ENCODE measurements at regions not wholly inside any gene's neighbourhood (a gene's known extent, or its start where the extent isn't known, plus 50 kb on each side); places are given as distances from the start of the nearest gene placed in this dataset.

DNA sequence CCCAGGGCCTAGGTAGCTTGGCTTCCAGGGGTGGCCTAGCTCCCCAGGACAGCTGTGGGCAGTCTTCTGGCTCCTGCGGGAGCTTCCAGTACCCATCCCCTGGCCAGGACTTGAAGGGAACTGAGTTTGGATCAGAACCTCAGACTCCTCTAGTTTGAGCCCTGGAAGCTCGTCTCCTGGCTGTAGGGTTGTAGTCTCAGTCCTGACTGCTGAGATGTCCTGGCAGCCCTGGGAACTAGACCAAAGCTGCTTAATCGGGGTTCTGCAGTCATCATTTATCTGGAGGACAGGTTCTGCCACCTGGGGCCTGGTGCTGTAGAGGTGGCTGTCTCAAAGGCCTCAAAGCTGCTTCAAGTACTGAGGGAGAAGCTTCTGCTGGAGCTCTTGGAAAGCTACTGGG, 163.7 kb downstream of the WSCD1 start:
- TF ChIP-seq, protein P1, sequence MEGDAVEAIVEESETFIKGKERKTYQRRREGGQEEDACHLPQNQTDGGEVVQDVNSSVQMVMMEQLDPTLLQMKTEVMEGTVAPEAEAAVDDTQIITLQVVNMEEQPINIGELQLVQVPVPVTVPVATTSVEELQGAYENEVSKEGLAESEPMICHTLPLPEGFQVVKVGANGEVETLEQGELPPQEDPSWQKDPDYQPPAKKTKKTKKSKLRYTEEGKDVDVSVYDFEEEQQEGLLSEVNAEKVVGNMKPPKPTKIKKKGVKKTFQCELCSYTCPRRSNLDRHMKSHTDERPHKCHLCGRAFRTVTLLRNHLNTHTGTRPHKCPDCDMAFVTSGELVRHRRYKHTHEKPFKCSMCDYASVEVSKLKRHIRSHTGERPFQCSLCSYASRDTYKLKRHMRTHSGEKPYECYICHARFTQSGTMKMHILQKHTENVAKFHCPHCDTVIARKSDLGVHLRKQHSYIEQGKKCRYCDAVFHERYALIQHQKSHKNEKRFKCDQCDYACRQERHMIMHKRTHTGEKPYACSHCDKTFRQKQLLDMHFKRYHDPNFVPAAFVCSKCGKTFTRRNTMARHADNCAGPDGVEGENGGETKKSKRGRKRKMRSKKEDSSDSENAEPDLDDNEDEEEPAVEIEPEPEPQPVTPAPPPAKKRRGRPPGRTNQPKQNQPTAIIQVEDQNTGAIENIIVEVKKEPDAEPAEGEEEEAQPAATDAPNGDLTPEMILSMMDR (conservative IDR thresholded peaks at IDR 0.05) = no peak
- TF ChIP-seq EZH2 (IDR thresholded peaks at IDR 0.05; ENCODE audit: low read depth) = no peak
